Inflammatory macrophage (primary cell): ENCODE measurements at regions not wholly inside any gene's neighbourhood (a gene's known extent, or its start where the extent isn't known, plus 50 kb on each side); places are given as distances from the start of the nearest gene placed in this dataset.
"Not testable (repeated sequence)": the region's sequence is repeated elsewhere in the genome, so short reads cannot be mapped to it uniquely, and the experiment has no call there.

Experiments
- DNase-seq, 2 donors: peaks; one replicate each; pipeline ENCODE4 v3.0.0-alpha.2; 2020 to 2022

- no peak for DNase-seq
Observed at GRCh38 chr15:69874321-69874720, 223.4 kb downstream of the TLE3 start.

GRCh38 chr15:69876064-69876940 is 221.4 kb downstream of the TLE3 start:
- no peak for DNase-seq

GRCh38 chr15:69879963-69880362 is 217.8 kb downstream of the TLE3 start:
- not testable (repeated sequence) for DNase-seq

DNA sequence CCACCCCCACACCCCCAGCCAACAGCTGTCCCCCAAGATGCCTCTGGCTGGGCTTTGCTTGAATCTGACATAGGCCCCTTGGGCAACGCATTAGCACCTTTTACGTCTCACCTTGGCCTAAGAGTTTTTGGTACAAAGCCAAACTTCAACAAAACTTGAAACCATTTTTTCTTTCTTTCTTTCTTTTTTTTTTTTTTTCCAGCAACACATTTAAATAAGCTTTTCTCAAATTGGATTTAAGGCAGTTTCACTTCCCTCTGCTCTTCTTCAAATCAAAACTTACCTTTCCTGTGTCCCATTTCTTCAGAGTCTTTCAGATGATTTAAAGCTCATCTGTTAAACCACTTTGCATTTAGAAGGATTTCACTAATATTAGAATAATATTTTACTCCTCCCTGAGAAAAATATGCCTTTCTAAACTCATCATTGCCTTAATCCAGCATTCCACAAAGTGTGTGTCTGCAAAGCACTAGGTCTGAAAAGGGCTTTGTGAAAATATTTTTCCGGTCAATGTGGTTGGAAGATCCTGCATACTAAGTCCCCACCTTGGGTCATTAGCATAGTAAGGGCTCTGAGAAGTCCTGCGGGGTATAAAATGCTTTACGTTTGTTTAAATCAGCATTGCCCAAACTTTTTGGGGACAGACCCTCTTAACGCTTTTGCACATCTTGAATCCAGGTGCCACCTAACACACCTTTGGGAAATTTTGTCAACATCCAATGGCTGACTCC is 217.0 kb downstream of the TLE3 start:
- no peak for DNase-seq

DNA sequence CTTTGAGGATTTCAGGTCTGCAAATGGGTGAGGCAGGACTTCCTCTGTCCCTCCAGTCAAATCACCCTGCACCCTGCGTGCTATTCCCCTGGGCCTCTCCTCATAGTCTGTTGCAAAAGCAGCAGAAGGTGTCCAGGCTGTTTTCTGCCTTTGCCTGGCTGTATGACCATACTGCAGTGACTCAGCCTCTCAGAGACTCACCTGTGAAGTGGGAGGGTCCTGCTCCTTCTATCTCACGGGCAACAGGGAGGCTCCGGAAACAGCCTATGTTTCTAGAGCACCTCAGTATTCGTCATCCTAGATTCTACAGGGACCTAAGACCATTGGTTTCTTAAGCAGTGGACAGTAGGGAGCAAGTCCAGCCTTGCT is 216.4 kb downstream of the TLE3 start:
- no peak for DNase-seq

DNA sequence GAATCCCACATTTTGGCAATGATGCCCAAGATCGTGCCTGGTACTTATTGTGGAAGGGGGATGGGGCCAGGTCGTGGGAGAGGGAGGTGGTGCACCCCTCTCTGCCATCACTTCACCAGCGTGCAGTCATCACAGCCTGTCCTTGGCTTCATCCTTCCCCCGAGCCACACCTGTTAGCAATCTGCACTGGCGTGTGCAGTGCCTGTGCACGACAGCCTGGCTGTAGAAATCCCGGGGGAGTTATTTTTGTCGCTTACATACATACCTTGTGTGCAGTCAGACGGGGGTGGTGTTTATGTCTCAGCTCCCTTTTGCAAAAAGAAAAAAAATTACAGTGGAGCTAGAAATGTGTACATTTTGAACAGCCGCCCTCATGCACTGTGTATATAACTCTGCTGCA is 216.0 kb downstream of the TLE3 start:
- no peak for DNase-seq

- no peak for DNase-seq
Observed at GRCh38 chr15:69883306-69883705, 214.4 kb downstream of the TLE3 start.

DNA sequence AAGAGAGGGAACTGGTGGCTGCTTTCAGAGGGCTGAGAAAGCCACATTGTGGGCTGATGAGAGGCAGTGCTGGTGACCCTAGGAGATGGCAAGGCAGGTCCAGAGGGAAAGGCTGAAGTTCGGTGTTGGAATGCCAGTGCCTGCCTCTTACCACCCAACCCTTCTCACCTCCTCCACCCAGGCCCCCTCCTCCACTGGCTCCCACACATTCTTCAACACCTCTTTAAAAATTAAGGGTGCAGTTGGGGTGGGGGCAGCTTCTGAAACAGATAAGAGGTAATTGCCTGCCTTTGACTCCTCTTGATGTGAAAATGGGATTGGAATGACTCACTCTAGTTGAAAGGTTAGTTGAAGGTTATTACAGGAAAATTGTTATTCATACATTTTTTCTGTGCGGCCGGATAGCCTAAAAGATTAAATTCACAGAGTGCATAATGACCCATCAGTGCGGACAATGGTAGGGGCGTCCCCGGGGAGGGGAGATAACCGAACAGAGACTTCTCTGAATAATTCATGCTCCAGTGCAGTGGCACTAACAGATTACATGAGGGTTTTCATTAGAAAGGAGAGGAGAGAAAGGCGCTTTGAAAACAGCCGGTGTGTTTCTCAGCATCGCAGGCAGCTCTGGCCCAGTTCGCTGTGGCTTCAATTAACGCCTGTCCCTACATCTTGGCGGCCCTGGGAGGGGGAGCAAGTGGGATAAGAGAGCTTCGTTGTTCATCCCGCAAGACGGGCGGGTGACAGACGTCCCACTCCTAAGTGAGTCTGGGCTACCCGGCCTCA is 212.4 kb downstream of the TLE3 start:
- DNase-seq: no peak

- DNase-seq: no peak
Observed at GRCh38 chr15:69887009-69887408, 210.7 kb downstream of the TLE3 start.

DNA sequence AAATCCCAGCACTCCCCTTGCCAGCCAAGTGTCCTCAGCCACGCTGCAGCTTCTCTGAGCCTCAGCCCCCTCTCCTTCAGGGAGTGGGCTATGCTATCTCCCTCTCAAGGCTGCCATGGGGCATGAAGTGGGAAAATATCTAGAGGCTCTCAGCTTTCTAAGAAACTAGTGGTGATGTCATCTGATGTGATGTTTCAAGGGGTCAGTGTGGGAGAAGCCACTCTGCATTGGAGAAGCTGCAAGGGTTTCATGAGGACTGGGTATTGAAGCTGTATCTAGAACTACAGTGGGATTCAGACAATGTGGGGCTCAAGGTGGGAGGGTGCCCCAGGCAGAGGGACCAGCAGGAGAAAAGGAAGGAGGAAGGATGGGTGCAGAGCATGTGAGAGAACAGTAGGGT is 210.2 kb downstream of the TLE3 start:
- DNase-seq: no peak

- DNase-seq: no peak
Observed at GRCh38 chr15:69888406-69888805, 209.3 kb downstream of the TLE3 start.

DNA sequence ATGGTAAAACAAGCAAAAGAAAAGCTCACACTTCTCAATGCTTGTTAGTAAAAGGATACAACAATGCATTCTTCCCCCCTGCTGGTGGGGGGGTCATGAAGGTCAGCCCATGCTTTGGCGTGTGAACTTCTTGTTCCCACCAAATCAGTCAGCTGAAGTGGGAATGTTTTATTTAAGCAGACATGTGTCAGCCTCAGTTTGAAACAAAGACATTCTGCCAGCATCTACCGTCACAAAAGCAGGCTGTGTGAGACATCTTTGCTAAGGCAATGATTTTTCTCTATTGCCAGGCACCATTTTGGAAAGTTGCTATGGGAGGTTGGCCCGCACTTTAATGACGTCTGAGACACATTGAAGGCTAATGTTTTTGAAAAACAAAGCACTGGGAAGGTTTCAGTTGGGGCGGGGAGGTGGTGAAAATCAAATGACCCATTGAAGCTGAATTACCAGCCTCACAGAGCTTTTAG is 206.6 kb downstream of the TLE3 start:
- no peak for DNase-seq

DNA sequence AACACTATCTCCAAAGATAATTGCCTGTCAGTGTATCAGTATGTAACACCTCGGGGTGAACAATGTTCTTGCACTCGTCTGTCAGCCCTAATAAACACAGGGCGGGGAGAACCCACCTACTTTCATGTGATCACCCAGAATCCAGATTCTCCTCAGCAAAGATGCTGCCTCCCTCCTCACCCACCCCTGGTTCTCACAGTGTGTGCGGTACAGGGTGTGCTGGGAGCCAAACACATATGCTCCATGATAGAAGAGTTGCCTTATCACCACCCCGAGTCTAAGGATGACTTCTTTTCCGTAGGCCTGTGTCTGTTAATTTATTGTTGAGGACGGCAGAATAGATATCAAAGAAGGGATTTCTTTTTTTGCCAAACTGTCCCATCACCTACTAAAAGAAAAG is 206.1 kb downstream of the TLE3 start:
- DNase-seq: no peak

DNA sequence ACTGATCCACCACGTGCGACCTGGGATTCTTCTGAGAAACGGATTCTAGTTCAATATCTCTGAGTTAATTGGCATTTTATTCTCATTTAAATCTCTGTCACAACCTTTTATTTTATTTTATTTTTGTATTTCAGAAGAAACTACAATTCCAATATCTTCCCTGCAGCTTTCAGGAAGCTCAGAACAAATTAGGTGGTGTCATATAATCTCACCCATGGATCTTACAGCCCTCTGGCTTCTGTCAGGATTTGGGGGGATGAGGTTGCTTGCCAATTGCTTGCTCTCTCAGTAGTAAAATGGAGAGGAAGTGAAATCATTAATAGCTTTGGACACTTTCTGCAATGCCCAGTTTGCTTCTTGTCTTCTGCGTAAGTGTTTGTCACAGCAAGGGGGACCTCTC is 205.4 kb downstream of the TLE3 start:
- DNase-seq: no peak

GRCh38 chr15:69893086-69893485 is 204.6 kb downstream of the TLE3 start:
- no peak for DNase-seq

- DNase-seq: no peak
Observed at GRCh38 chr15:69893863-69894262, 203.9 kb downstream of the TLE3 start.

- DNase-seq: no peak
Observed at GRCh38 chr15:69895202-69895601, 202.5 kb downstream of the TLE3 start.

DNA sequence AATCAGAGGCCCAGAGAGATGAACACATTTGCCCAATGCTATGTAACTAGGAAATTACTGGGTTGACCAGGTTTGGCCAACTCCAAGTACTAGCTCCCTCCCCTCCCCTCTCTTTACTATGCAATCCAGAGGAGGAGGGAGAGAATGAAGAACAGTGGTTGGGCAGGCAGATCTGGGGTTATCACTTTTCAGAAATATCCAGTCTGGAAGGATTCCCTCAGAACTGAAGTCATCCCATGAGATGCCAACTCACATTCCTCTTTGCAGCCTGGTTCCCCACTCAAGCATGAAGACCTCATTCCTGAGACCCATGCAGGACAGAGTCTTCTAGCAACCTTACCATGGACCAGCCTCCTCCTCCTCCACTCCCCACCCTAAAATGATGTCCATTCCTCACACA is 201.1 kb downstream of the TLE3 start:
- no peak for DNase-seq

- no peak for DNase-seq
Observed at GRCh38 chr15:69897061-69897460, 200.7 kb downstream of the TLE3 start.

DNA sequence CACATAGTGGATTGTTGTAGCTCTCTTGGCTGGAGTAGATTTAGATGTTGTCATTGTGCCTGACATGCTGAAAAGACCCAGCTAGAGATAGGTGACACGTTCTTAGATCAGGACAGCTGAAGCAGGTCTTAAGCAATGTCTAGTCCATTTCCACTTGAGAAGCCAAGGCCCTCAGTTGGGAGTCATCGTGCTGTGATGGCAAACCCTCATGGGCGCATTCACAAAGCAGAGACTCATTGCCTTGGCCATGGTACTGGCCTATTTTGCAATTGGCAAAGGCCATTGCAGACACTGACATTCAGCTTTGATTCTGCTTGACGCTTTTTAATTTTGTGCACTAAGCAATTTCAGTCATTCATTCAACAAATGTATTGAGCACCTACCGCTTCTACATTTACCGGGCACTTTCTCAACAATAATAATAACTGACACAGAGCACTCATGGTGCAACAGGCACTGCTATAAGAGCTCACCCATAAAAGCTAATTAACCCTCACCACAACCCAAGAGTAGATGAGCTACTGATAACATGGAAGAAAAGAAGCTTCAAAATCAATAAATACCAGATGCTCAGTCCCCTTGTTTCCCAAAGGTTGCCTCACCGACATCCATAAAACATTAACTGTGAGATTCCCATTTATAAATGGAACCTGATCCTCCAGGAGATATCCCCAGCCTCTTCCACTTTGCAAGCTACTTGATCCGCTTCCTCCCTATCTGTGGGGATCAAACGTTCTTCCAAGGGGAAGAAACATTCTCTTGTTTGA is 200.1 kb downstream of the TLE3 start:
- no peak for DNase-seq

GRCh38 chr15:69898243-69898642 is 199.5 kb downstream of the TLE3 start:
- no peak for DNase-seq

GRCh38 chr15:69902414-69903062 is 195.2 kb downstream of the TLE3 start:
- no peak for DNase-seq
